Lower lobe of right lung (tissue), 2 donors: ENCODE measurements at regions not wholly inside any gene's neighbourhood (a gene's known extent, or its start where the extent isn't known, plus 50 kb on each side); places are given as distances from the start of the nearest gene placed in this dataset.

Experiments
- ATAC-seq, 2 donors: fragments of 200-7000 bp; cut with Tn5 transposase; one replicate each; pipeline ENCODE4 v1.9.1; 2020 to 2022; ENCODE audit warnings: mild to moderate bottlenecking in 2 of 2, moderate library complexity in 2 of 2
- DNase-seq: peaks from one replicate; pipeline ENCODE4 v3.0.0-alpha.2; 2020
- H3K27ac ChIP-seq: fragments of 200-600 bp; one replicate; pipeline ENCODE4 v1.8.0; 2022
- H3K27me3 ChIP-seq: fragments of 200-600 bp; one replicate; pipeline ENCODE4 v1.8.0; 2022; ENCODE audit warnings: low read depth
- H3K36me3 ChIP-seq: fragments of 200-600 bp; one replicate; pipeline ENCODE4 v1.8.0; 2022; ENCODE audit warnings: mild to moderate bottlenecking
- H3K4me1 ChIP-seq: fragments of 200-600 bp; one replicate; pipeline ENCODE4 v1.8.0; 2022
- H3K4me3 ChIP-seq: fragments of 200-600 bp; one replicate; pipeline ENCODE4 v1.8.0; 2022; ENCODE audit warnings: mild to moderate bottlenecking
- H3K9me3 ChIP-seq: fragments of 200-600 bp; one replicate; pipeline ENCODE4 v1.8.0; 2022
- CTCF ChIP-seq: fragments of 200-600 bp; IDR thresholded peaks from one replicate; pipeline ENCODE4 v1.8.0; 2022; ENCODE audit warnings: antibody characterized with exemption, mild to moderate bottlenecking
- intact Hi-C: fragments of 100-400 bp; cut with DNase I; formaldehyde crosslinking; loops from one replicate; pipeline ENCODE4 v1.11.0; 2022
- donor health status: DM: no; HTN: yes; CAD: no; lungs with severe emphysema.

- DNase-seq (no peak), ATAC-seq (no peak)
- Histone ChIP-seq H3K36me3 (no peaks in the 10 kb centered on the region), H3K27me3 (no peaks in the 10 kb centered on the region), H3K27ac (no peak overlapping the region), H3K4me3 (no peak overlapping the region), H3K9me3 (no peaks in the 10 kb centered on the region), H3K4me1 (no peaks in the 10 kb centered on the region)
- no peak for TF ChIP-seq CTCF
- intact Hi-C loops, result no loop called here
Measured at GRCh38 chr16:62294213-62294972, 258.2 kb upstream of the CDH8 start.

- intact Hi-C loops, result no loop called here
- DNase-seq, result no peak
Measured at GRCh38 chr16:62288990-62289629, 252.9 kb upstream of the CDH8 start.

GRCh38 chr16:62280506-62280905 lies 244.3 kb upstream of the CDH8 start:
- TF ChIP-seq CTCF, result no peak
- Histone ChIP-seq H3K9me3 (no peaks in the 10 kb centered on the region), H3K4me3 (no peak overlapping the region), H3K36me3 (no peaks in the 10 kb centered on the region), H3K27me3 (no peaks in the 10 kb centered on the region), H3K4me1 (no peaks in the 10 kb centered on the region), H3K27ac (no peak overlapping the region)
- no peak for DNase-seq
- ATAC-seq, result no peak
- intact Hi-C loops, result no loop called here

More at GRCh38 chr16:62288990-62289629, 252.9 kb upstream of the CDH8 start:
- Histone ChIP-seq H3K9me3 (no peaks in the 10 kb centered on the region), H3K4me3 (no peak overlapping the region), H3K27me3 (no peaks in the 10 kb centered on the region), H3K27ac (no peak overlapping the region), H3K4me1 (no peaks in the 10 kb centered on the region), H3K36me3 (no peaks in the 10 kb centered on the region)
- no peak for ATAC-seq
- TF ChIP-seq CTCF, result no peak

- DNase-seq (no peak), ATAC-seq (no peak)
- no peak for TF ChIP-seq CTCF
- Histone ChIP-seq H3K27ac (no peak overlapping the region), H3K4me3 (no peak overlapping the region), H3K36me3 (no peaks in the 10 kb centered on the region), H3K9me3 (no peaks in the 10 kb centered on the region), H3K4me1 (no peaks in the 10 kb centered on the region), H3K27me3 (no peaks in the 10 kb centered on the region)
- intact Hi-C loops, result no loop called here
Measured at GRCh38 chr16:62277942-62278341, 241.7 kb upstream of the CDH8 start.

GRCh38 chr16:62276637-62277036 lies 240.4 kb upstream of the CDH8 start:
- no peaks in the 10 kb centered on the region for H3K9me3 ChIP-seq
- H3K27me3 ChIP-seq, result no peaks in the 10 kb centered on the region
- intact Hi-C loops, result no loop called here
- no peak overlapping the region for H3K4me3 ChIP-seq
- no peaks in the 10 kb centered on the region for H3K4me1 ChIP-seq
- no peaks in the 10 kb centered on the region for H3K36me3 ChIP-seq
- DNase-seq (no peak), ATAC-seq (no peak)
- H3K27ac ChIP-seq, result no peak overlapping the region
- no peak for TF ChIP-seq CTCF
